GM18861 (cell line): ENCODE measurements at regions not wholly inside any gene's neighbourhood (a gene's known extent, or its start where the extent isn't known, plus 50 kb on each side); places are given as distances from the start of the nearest gene placed in this dataset.
"Not testable (repeated sequence)": the region's sequence is repeated elsewhere in the genome, so short reads cannot be mapped to it uniquely, and the experiment has no call there.

Experiments
- ATAC-seq: cut with Tn5 transposase; IDR thresholded peaks from one replicate; pipeline ENCODE4 v1.9.1; 2021; ENCODE audit not compliant: unreplicated experiment

DNA sequence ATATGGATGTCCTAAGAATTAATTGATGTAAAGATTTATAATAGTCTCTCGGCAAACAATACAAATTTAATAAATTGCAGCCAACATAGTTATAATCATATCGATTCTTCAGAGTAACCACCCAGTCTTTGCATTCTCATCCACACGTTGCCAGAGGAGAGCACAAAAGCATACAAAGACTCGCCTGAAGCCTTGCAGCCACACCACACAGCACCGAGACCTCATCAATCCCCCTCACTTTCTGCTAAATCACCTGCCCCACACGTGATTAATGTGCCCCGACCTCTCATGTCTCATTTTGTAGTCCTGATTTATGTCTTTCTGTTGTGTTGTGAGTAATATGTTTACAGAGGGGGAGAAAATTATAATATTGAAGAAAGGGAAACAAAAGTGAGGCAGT, 510.4 kb downstream of the TRIML1 start:
- ATAC-seq, result no peak

DNA sequence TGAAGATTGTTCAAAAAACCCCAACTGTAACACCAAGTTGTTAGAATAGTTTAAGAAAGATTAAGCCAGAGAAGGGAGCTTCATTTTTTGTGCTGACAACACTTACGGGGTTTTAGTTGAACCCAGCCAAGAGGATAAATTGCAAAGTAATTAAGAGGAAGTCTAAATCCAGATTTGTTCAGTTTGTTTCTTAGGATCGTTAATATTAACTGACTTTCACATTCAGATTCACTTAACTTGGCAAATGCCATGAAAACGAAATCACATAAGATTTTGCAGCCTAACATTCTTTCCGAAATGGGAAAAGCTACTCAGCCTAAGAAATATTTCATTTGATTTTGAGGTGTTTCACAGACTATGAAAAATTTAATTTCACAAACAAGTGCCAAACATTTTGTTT, 511.3 kb downstream of the TRIML1 start:
- ATAC-seq, result no peak

DNA sequence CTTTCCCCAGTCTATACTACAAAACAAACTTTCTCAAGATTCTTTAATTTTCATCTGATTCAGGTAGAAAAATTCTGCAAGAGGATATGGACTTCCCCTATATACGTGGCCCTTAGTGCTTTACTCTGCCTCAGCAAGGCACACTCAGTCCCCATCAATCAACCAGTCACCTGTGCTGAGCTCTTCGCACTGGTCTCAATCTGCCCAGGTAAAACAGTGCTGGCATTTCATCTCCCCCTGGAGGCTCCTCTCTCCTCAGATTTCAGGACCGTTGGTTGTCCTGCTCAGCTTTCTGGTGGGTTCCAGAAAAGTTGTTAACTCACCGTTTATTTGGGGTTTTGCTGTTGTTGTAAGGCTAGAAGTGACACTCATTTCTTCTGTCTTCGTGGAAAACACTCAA, 518.1 kb downstream of the TRIML1 start:
- ATAC-seq, result no peak

DNA sequence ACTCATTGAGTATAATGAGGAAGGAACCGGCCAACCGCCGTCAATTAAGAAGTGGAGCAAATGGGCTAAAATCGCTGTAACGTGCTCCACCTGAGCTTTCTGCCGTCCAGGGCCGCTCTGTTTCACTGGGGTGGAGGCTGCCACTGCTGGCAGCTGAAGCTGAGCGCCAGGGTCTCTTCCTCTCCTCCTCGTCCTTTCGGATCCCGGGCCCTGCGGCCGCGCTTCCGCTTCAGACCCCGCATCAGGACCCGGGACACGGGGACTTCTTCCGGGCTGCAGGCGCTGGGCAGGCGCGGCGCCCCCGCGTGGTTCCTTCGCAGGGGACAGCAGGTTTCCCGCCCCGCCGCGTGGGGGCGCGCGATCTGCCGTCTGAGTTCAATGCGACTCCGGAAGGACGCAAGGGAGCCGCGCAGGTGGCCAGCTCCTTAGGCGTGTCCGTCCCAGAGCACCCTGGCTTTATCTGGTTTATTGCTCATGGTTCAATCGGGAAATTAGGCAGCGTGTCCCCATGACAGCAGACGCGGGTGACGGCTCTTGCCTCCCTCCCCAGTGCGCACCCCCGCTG, 519.8 kb downstream of the TRIML1 start:
- ATAC-seq, result no peak

DNA sequence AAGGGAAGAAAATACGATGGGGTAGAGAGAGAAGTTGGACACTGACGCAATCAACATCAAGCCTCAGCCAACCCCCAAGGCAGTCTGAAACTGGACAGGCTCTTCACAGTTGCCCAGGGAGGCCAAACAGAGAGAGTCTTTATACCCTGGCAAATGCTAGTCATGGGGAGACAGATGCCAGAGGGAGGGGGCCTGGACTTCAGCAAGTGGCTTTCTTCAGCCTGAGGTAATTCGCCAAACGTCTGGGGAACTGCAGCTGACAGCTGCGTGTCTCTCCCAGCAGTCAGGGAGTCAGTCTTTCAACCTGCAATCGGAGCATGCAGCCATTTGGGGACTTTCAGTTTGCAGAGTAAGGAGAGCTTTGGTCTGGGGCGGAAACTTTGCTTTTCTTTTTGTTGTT, 521.6 kb downstream of the TRIML1 start:
- ATAC-seq, result no peak

DNA sequence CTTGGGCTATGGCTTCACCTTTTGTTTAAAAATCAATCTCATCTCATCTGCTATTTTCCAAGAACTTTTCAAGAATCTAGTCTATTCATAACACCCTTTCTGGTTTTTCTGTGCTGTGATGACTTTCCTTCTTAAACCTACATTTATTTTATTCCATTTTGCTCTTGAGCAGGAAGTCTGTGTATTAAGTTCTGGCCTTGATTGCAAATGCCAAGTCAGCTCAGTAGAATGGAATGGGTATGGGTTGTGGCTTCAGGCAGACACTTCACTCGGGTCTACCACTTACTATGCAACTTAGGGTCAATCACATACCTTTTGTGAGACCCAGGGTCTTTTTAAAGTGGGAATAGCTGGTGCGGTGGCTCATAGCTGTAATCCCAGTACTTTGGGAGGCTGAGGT, 522.3 kb downstream of the TRIML1 start:
- no peak for ATAC-seq

DNA sequence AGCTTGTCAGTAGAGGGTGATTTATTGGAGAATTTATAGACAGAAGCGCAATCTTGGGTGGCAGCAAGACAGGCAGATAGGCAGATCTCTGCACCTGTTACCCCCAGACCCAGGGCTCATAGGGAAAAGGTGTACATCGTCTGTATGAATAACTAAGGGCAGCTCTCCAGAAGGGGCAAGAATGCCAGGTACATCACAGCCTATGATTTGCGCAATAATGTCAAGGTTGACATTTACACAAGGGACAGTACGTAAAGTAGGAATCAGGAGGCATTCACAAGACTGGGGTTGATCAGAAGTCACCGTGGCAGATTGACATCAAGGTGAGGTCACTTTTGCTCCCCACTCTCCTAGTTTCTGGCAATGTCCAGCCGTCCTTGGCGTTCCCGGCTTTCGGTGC, 524.1 kb downstream of the TRIML1 start:
- ATAC-seq, result no peak

DNA sequence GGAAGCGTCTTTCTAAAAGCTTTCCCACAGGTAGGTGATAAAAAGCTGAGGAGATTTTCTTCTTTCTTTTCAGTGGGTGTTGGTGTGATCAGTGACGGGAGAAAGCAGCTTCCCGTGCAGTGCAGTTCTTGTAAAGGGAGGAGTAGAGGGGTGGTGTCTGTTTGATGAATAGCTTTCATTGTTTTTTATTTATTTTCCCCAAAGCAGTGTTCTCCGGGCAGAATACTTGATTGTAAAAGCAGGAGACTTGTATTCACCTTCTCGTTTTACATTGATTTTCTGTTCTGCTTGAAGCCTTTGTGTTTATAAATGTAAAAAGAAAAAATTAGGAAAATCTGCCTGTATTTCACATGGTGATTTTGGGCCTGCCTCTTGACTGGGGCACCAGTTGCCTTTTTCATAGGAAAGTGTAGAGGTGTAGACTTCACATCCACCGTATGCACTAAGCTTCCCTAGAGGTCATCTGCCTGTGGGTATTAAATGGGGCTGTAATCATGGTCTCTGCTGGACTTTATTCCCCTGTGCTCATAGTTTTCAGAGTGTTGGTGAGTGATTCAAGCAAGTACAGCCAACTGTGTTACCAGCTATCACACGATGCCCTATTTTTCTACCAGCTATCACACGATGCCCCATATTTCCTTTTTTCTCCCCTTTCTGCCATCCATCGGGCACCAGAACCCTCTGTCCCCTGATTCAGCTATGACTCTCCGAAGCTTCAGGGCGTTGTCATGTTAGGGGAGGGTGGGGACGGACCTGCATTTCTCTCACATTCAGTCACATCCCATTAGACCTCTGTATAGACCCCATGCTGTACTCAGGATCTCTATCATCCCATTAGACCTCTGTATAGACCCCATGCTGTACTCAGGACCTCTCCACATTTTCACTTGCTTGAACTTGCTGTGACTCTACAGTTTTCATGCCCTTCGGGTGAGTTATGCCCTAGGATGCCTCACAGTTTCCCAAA, 526.5 kb downstream of the TRIML1 start:
- no peak for ATAC-seq

DNA sequence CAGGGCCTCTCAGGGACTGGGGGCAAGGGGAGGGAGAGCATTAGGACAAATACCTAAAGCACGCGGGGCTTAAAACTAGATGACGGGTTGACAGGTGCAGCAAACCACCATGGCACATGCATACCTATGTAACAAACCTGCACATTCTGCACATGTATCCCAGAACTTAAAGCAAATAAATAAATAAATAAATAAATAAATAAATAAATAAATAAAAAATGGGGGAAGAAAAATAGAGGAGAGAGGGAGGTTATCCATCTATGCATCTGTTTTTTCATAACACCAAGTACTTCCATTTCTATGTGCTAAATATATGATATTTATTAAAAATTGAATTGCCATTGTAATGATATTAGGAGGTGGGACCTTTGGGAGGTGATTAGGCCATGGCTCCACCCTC, 539.5 kb downstream of the TRIML1 start:
- not testable (repeated sequence) for ATAC-seq

DNA sequence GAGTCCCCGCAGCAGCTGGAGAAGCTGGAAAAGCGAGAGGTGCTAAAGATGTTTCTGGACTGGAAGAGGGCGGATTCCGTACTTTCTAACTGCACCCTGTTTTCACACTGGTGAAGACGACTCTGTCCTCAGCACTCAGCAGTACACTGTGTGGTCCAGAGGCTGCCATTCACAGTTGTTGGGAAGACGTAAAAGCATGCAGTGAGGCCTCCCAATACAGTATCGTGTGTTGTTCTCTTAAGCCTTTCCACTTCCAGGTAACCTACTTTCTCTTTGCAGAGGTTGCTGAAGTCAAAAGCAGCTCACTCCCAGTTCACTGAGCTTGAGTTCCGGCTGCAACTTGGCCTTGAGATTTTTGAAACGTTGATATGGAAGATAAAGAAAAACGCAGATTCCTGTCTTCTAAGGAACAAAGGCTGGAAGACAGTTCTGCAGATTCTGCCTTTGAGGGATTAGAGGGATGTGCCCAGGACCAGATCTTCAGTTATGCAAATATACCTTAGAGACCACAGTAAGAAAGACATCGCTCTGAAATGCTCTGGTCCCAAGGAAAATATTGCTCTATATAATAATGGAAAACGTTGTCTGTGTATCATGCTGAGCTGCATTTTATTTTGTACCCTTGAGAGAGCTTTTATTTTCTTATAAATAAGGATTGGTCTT, 540.9 kb downstream of the TRIML1 start:
- no peak for ATAC-seq

DNA sequence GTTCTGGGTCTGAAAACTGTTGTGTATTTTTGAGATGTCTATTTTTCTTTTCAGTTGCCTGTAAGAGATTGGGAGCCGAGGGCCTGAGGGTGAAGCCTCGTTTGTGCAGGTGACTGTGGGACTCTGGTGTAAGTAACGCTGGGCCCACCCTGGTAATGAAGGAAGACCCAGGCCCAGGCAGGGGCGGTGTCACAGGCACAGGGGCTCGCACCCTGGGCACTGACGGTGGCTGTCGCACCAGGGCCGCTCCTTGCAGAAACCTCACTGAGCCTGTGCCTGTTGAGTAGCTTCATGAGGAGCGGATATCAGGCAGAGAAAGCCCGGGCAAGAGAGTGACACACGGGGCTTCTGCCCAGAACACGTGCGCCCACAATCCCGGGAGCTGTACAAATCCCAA, 541.4 kb downstream of the TRIML1 start:
- no peak for ATAC-seq

DNA sequence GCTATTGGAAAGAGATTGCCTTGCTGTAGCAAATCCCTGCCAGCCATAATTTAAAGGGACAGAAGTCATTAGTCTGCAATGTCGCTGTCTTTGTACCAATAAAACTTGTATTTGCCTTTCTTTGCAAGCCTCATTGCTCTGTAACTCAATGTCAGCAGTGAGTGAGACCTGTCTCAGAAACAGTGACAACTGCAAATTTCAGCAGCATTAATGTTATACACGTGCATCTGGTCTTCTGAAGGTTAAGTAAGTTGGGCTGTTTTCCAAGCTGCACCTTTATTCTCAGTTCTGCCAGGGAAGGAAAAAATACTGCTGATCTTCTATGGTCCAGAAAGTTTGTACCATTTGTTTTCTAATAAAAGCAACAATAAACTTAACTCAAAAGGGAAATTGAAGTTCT, 543.1 kb downstream of the TRIML1 start:
- no peak for ATAC-seq

DNA sequence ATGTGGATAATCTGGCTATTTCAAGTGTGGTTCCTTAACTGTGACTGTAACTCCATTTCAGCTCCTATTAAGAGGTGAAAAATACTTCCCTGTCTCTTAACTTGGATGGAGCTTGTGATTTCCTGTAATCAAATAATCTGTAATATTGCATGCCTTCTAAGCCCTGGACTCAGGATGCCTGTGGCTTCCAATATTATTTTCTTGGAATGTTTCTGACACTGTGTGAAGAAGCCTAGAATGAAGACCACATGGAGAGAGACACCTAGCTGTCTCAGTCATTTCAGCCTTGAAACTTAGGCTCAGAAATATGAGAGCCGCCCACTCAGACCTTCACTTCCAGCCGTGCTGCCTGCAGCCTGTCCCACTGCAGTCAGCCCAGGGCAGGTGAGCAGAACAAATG, 544.3 kb downstream of the TRIML1 start:
- no peak for ATAC-seq

DNA sequence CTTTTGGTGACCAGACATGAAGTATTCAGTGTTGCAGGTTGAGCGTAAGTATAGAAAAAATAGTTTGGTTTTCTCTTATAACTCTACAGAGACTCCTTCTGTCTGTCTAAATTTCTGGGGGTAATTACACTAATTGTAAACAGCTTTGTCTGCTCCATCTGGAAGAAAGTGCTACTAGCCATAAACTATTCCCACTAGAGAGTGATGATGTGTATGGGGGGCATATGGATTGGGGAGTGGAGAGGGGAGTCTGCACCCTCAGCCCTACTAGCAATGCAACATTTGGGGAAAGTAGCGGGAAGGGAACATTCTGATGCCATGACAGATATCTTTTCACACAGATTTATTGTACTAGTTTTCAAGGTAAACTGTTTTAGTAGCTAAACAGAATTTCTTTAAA, 549.7 kb downstream of the TRIML1 start:
- ATAC-seq, result no peak

DNA sequence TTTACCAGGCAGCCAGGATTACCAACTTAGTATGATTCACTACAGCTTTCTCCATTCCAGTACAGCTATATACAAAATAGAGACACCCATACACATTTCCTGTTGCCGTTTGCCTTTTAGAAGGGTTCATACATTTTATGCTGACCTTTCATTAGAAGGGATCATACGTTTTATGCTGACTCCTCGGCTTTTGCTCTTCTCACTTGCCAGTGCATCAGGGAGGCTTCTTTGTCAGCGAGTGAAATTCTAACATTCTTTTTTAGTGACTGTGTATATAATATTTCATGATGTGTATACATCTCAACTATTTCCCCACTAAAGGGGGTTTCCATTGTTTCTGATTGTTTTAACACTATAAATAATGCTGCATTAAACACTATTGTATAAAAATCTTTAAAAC, 552.6 kb downstream of the TRIML1 start:
- no peak for ATAC-seq

DNA sequence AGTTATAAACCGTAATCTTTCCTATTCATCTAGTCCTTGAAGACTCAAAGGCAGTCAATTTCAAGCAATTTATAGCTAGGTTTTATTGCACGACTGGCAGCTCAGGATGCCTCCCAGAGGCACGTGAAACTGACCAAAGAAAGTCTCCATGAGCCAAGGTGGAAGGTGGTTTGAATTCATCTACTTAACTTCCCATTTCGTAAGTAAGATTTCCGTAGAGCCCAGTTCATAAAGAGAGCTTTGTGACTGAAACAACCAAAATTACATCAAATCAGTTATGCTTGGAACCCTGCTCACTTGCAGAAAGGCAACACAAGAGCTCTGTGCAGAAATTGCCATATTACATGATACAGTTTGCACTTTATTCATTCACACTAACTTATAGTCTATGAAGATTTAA, 556.0 kb downstream of the TRIML1 start:
- ATAC-seq, result no peak

DNA sequence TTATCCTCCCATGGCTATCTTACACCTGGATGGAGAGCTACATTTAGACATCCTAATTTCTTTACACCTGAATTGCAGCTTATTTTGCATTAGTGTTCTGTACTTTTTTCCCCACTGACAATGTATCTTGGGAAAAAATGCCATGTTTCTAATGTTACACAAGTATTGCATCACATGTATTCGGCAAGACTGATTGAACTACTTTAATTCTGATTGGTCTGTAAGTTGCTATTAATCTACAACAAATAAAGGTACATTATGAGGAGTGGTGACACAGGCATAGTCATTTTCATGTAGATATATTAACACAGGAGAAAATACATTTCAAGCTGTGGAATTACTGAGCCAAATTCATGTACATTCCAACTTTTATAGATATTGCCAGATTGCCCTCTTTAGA, 558.0 kb downstream of the TRIML1 start:
- ATAC-seq, result no peak

DNA sequence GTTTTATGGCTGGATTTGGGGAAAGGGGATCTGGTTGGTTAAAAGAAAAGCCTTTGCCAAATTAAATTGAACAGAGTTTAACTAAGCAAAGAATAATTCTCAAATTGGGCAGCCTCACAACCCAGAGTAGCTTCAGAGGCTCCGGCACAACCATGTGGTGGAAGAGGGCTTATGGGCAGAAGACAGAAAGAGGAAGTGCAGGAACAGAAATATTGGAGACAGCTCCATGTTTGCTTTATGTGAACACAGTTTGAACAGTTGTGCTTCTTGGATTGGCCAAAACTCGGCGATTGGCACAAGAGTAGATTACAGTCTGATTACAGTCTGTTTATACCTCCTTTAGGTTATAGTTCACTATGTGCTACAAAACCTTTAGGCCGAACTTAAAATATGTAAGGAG, 562.7 kb downstream of the TRIML1 start:
- ATAC-seq, result no peak

DNA sequence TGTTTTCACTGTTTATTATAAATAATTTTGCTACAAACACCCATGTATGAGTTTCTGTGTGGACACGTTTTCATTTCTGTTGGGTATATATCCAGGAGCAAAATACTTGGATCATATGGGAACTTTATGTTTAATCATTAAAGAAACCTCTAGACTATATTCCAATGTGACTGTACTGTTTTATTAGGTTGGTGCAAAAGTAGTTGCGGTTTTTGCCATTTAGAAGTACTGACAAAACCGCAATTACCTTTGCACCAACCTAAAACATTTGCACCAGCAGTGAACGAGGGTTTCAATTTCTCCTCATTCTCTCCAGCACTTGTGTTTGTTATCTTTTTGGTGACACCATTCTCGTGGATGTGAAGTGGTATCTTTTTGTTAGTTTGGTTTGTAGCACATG, 565.0 kb downstream of the TRIML1 start:
- ATAC-seq, result no peak

DNA sequence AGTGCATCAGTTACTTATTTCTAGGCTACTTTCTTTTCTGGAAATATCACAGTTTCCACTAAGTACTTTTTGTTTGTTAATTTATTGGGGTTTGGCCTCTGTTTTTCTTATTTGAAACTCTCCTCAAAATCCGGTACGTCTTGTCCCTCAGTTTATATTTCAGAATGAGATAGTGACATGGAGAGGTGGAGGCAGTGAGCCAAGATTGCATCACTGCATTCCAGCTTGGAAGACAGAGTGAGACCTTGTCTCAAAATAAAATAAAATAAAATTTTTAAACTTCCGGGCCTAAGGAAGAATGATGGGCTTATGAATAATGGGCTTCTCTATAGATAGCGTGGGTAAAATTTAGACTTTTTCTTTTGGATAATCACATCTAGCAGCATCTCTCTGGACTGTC, 567.8 kb downstream of the TRIML1 start:
- no peak for ATAC-seq

DNA sequence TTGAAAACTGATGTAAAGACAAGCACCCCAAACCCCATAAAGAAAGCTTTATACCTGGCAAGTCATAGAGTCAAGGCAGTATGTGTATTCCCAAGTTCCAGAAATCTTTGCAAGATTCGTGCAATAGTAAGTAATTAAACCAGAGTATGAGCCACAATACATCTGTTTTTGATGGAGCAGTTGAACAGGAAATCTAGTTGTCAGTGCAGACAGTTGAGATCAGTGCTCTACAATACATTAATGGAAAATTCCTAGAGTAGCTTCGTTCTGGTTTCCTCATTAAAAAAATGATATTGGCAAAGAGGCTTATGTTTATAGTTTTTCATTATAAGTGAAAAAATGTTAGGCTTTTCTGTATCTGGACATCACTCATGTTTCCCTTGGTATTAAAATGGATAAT, 575.3 kb downstream of the TRIML1 start:
- no peak for ATAC-seq

DNA sequence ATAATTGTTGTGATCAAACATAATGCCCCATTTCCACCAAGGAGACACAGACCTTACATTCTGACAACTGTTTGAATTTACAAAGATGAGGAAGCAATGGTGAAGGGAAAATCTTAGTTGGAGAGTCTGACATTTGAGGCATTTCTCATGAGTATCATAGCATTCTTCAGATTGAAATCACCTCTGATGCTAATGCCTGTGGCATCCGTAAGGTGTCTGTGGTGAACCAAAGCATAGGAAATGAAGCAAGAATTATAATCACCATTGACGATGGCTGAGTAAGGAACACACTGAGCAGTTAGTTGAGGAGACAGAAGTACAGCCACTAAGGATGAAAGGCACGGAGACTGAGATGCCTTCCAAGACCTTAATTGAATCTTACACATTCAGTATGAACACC, 575.7 kb downstream of the TRIML1 start:
- no peak for ATAC-seq
